Prostate gland (tissue), 2 donors: ENCODE measurements at regions not wholly inside any gene's neighbourhood (a gene's known extent, or its start where the extent isn't known, plus 50 kb on each side); places are given as distances from the start of the nearest gene placed in this dataset.

ENCODE experiments used
- DNase-seq: peaks from one replicate; pipeline ENCODE4 v3.0.0-alpha.2; 2019; ENCODE audit warnings: low spot score
- H3K27ac ChIP-seq, 2 donors: fragments of 200-600 bp; sonication (generic); 2 replicates each; pipeline ENCODE4 v1.5.1; 2017 to 2019
- H3K27me3 ChIP-seq: fragments of 200-600 bp; sonication (generic); replicated peaks from 2 replicates; pipeline ENCODE4 v1.5.1; 2019; ENCODE audit not compliant: insufficient read depth
- H3K36me3 ChIP-seq, 2 donors: fragments of 200-600 bp; sonication (generic); 1 replicate in 1 of 2; 2 replicates in 1 of 2; pipeline versions ENCODE4 v1.5.1 to v1.8.1; 2017 to 2019
- H3K4me1 ChIP-seq: fragments of 200-600 bp; sonication (generic); replicated peaks from 2 replicates; pipeline ENCODE4 v1.5.1; 2019
- H3K4me3 ChIP-seq, 2 donors: fragments of 200-600 bp; sonication (generic); 2 replicates each; pipeline ENCODE4 v1.5.1; 2017 to 2019
- H3K9me3 ChIP-seq: fragments of 200-600 bp; sonication (generic); 2 replicates; pipeline ENCODE4 v1.5.1; 2017
- POLR2A ChIP-seq: fragments of 450-650 bp; IDR thresholded peaks from one replicate; pipeline ENCODE4 v1.6.1; 2016; ENCODE audit warnings: antibody characterized with exemption, mild to moderate bottlenecking
- POLR2AphosphoS5 ChIP-seq: sonication (generic); formaldehyde crosslinking; IDR thresholded peaks from one replicate; pipeline ENCODE4 v1.6.1; 2017; ENCODE audit warnings: antibody characterized with exemption
- WGBS: methylation state at CpG from one replicate; pipeline ENCODE4 v1.1.5; 2018; 5-methylcytosine and 5-hydroxymethylcytosine counted together
- intact Hi-C: fragments of 100-400 bp; cut with DNase I; formaldehyde crosslinking; loops from one replicate; pipeline ENCODE4 v1.14.2; 2022
- TF ChIP-seq, protein P1 (sequence below), 4 experiments: fragments of 200-600 bp in 2 of 4; fragments of 450-650 bp in 2 of 4; sonication (generic) in 2 of 4; IDR thresholded peaks; 1 replicate in 3 of 4; 2 replicates in 1 of 4; pipeline ENCODE4 v1.5.1; 2016 to 2019; ENCODE audit warnings: antibody characterized with exemption in 4 of 4, mild to moderate bottlenecking in 2 of 4, moderate library complexity in 2 of 4

DNA sequence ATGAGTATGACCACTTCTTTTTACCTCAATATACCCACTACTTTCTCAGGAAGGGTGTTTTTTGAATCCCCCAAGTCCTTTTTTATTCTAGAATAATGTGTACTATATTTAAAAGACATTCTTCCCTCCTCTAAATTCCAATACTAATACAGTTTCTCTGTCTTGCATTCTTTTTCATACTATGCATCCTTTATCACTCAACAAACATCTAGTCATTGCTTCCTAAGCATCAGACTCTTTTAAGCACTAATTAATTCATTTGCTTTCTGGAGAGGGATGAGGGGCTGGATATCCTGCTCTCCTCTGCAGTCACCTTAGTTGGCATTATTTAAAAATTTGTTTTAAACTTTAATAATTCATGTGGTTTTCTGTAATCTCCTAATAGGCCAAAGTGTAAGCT lies 838.8 kb downstream of the KCNT2 start:
- Histone ChIP-seq H3K9me3 (no peaks in the 10 kb centered on the region), H3K27me3 (no peaks in the 10 kb centered on the region), H3K27ac (no peak overlapping the region), H3K36me3 (no peaks in the 10 kb centered on the region), H3K4me1 (no peaks in the 10 kb centered on the region), H3K4me3 (no peak overlapping the region)
- intact Hi-C loops = no loop called here
- DNase-seq = no peak
- TF ChIP-seq POLR2AphosphoS5 = no peak
- TF ChIP-seq POLR2A = no peak
- TF ChIP-seq, protein P1, sequence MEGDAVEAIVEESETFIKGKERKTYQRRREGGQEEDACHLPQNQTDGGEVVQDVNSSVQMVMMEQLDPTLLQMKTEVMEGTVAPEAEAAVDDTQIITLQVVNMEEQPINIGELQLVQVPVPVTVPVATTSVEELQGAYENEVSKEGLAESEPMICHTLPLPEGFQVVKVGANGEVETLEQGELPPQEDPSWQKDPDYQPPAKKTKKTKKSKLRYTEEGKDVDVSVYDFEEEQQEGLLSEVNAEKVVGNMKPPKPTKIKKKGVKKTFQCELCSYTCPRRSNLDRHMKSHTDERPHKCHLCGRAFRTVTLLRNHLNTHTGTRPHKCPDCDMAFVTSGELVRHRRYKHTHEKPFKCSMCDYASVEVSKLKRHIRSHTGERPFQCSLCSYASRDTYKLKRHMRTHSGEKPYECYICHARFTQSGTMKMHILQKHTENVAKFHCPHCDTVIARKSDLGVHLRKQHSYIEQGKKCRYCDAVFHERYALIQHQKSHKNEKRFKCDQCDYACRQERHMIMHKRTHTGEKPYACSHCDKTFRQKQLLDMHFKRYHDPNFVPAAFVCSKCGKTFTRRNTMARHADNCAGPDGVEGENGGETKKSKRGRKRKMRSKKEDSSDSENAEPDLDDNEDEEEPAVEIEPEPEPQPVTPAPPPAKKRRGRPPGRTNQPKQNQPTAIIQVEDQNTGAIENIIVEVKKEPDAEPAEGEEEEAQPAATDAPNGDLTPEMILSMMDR (IDR thresholded peaks at IDR 0.05) = no peak

DNA sequence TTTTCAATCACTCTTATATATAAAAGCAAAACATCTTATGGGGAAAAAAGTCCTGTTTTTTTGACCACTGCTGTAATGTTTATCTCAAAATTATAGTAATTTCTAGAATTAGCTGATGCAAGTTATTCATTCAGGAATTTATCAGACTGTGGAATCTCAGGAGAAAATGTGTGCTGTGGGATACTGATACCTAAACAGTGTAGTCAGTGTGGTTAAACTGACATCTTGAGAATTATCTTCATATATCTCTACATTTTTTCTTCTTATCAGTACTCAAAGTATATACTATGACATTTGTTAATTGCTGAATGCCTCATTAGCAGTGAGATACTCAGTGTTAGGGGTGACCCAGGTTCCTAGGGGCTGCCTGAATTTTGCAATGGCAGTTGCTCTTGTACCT lies 839.3 kb downstream of the KCNT2 start:
- TF ChIP-seq POLR2AphosphoS5 = no peak

DNA sequence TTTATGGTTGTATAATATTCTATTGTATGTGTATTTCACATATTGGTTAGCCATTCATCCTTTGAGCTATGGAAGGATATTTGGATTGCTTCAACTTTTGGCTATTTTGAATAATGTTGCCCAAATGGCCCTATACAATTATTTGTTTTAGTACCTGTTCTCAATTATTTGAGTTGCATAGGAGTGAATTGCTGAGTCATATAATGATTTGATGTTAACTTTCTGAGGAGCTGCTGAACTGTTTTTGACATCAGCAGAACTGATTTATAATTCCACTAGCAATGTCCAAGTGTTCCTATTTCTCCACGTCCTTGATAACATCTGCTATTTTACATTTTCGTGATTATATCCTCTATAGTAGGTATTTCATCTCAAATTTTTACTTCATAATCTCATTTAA lies 839.9 kb downstream of the KCNT2 start:
- Histone ChIP-seq H3K4me1 (no peaks in the 10 kb centered on the region), H3K27me3 (no peaks in the 10 kb centered on the region), H3K27ac (no peak overlapping the region), H3K36me3 (no peaks in the 10 kb centered on the region), H3K9me3 (no peaks in the 10 kb centered on the region), H3K4me3 (no peak overlapping the region)
- 54% methylated on average over 2 of the region's 2 CpGs for WGBS
- TF ChIP-seq POLR2AphosphoS5 = no peak
- no peak for TF ChIP-seq POLR2A
- TF ChIP-seq, protein P1 (IDR thresholded peaks at IDR 0.05) = no peak
- no peak for DNase-seq
- intact Hi-C loops = no loop called here

More for the DNA sequence above, 839.3 kb downstream of the KCNT2 start:
- intact Hi-C loops = no loop called here
- Histone ChIP-seq H3K27ac (no peak overlapping the region), H3K27me3 (no peaks in the 10 kb centered on the region), H3K4me3 (no peak overlapping the region), H3K4me1 (no peaks in the 10 kb centered on the region), H3K9me3 (no peaks in the 10 kb centered on the region), H3K36me3 (no peaks in the 10 kb centered on the region)
- DNase-seq = no peak

GRCh38 chr1:195766709-195767108 lies 841.5 kb downstream of the KCNT2 start:
- TF ChIP-seq, protein P1 (IDR thresholded peaks at IDR 0.05) = no peak
- TF ChIP-seq POLR2A (no peak), POLR2AphosphoS5 (no peak)
- Histone ChIP-seq H3K9me3 (no peaks in the 10 kb centered on the region), H3K27ac (no peak overlapping the region), H3K36me3 (no peaks in the 10 kb centered on the region), H3K4me1 (no peaks in the 10 kb centered on the region), H3K4me3 (no peak overlapping the region), H3K27me3 (no peaks in the 10 kb centered on the region)
- intact Hi-C loops = no loop called here
- no peak for DNase-seq

DNA sequence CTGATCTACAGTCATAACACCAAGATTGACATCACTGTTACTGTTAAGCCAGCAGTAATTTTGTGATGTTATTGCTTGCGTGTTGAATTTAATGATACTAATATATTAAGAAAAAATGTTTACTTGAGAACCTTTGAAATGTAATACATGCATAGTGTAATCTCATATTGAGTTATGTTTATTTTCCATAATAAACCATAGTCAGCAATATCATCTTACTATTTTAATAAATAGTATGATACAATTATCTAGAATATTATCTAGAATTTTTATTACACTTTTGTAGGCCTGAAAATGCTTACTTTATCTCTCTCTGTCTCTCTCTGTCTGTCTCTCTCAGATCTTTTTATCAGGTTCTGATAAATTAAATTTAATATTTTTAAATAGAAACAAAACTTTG lies 843.1 kb downstream of the KCNT2 start:
- H3K4me3 ChIP-seq = no peak overlapping the region
- intact Hi-C loops = no loop called here
- H3K9me3 ChIP-seq = no peaks in the 10 kb centered on the region
- no peaks in the 10 kb centered on the region for H3K4me1 ChIP-seq
- no peak for DNase-seq
- H3K27ac ChIP-seq = no peak overlapping the region
- H3K27me3 ChIP-seq = no peaks in the 10 kb centered on the region
- H3K36me3 ChIP-seq = no peaks in the 10 kb centered on the region
- WGBS = 84% methylated on average over 1 of the region's 1 CpG
- TF ChIP-seq POLR2AphosphoS5 (no peak), POLR2A (no peak)
- TF ChIP-seq, protein P1 (IDR thresholded peaks at IDR 0.05) = no peak
